ENCODE measurements at regions not wholly inside any gene's neighbourhood (a gene's known extent, or its start where the extent isn't known, plus 50 kb on each side); places are given as distances from the start of the nearest gene placed in this dataset.

- no peak for TF ChIP-seq CTCF (IDR thresholded peaks at IDR 0.05 in 4 of 5, conservative IDR thresholded peaks at IDR 0.05 in 1 of 5)
- no peak for TF ChIP-seq POLR2A (IDR thresholded peaks at IDR 0.05)
These were observed 292.5 kb downstream of the TDRD15 start for GRCh38 chr2:21416226-21416625.

Measured in gastrocnemius medialis (tissue), 4 donors.